WTC11 (cell line): ENCODE measurements at regions not wholly inside any gene's neighbourhood (a gene's known extent, or its start where the extent isn't known, plus 50 kb on each side); places are given as distances from the start of the nearest gene placed in this dataset.

Experiments used
- ATAC-seq: fragments of 200-7000 bp; cut with Tn5 transposase; 2 replicates; pipeline ENCODE4 v1.10.0; 2021; ENCODE audit warnings: mild to moderate bottlenecking, moderate library complexity
- CTCF ChIA-PET: fragments of 300-600 bp; sonication (Branson Sonifier 250); formaldehyde crosslinking; loops from one replicate; lab custom pipeline; 2021; ENCODE audit warnings: antibody characterized with exemption; lab: Charles Lee
- POLR2A ChIA-PET: fragments of 350-600 bp; sonication (Branson Sonifier 250); formaldehyde crosslinking; loops from one replicate; lab custom pipeline; 2021; ENCODE audit warnings: antibody characterized with exemption; lab: Charles Lee
- DNase-seq: peaks from one replicate; pipeline ENCODE4 v3.0.0; 2021; ENCODE audit warnings: low spot score
- H3K27ac Mint-ChIP-seq: 2 replicates; pipeline ENCODE4 v1.8.0; 2021; ENCODE audit warnings: mixed read lengths
- H3K27me3 Mint-ChIP-seq: 2 replicates; pipeline ENCODE4 v1.8.0; 2021; ENCODE audit warnings: low read depth, mild to moderate bottlenecking, moderate library complexity, mixed read lengths
- H3K36me3 Mint-ChIP-seq: 2 replicates; pipeline ENCODE4 v1.8.0; 2021; ENCODE audit warnings: mixed read lengths
- H3K4me1 Mint-ChIP-seq: 2 replicates; pipeline ENCODE4 v1.8.0; 2022; ENCODE audit warnings: mixed read lengths
- H3K4me3 Mint-ChIP-seq: 2 replicates; pipeline ENCODE4 v1.8.0; 2021; ENCODE audit warnings: mild to moderate bottlenecking, moderate library complexity, mixed read lengths
- H3K9me3 Mint-ChIP-seq: 2 replicates; pipeline ENCODE4 v1.8.0; 2021; ENCODE audit warnings: mixed read lengths
- ATF6 ChIP-seq: sonication (generic); formaldehyde crosslinking; IDR thresholded peaks from 2 replicates; pipeline ENCODE4 v1.8.1; 2023; ENCODE audit warnings: mild to moderate bottlenecking, missing genetic modification reagents
- CBFB ChIP-seq: sonication (generic); formaldehyde crosslinking; IDR thresholded peaks from 2 replicates; pipeline ENCODE4 v1.8.1; 2022; ENCODE audit warnings: mild to moderate bottlenecking, low read depth, missing genetic modification reagents
- CREM ChIP-seq: sonication (generic); formaldehyde crosslinking; IDR thresholded peaks from 2 replicates; pipeline ENCODE4 v1.8.1; 2022; ENCODE audit warnings: mild to moderate bottlenecking, missing genetic modification reagents, moderate library complexity
- E2F4 ChIP-seq: sonication (generic); formaldehyde crosslinking; IDR thresholded peaks from 2 replicates; pipeline ENCODE4 v1.8.1; 2022; ENCODE audit warnings: low read depth, mild to moderate bottlenecking, moderate library complexity, missing genetic modification reagents, borderline replicate concordance
- ELF4 ChIP-seq: sonication (generic); formaldehyde crosslinking; IDR thresholded peaks from 2 replicates; pipeline ENCODE4 v1.8.1; 2022; ENCODE audit warnings: low read depth, mild to moderate bottlenecking, moderate library complexity, missing genetic modification reagents
- ERG ChIP-seq: fragments of 250-450 bp; sonication (Bioruptor Pico); IDR thresholded peaks from 2 replicates; pipeline ENCODE4 v1.8.0; 2021; ENCODE audit warnings: mild to moderate bottlenecking
- ETV6 ChIP-seq: sonication (generic); formaldehyde crosslinking; IDR thresholded peaks from 2 replicates; pipeline ENCODE4 v1.8.1; 2022; ENCODE audit warnings: mild to moderate bottlenecking, missing genetic modification reagents
- GABPB1 ChIP-seq: sonication (generic); formaldehyde crosslinking; IDR thresholded peaks from 2 replicates; pipeline ENCODE4 v1.8.1; 2023; ENCODE audit warnings: mild to moderate bottlenecking, missing genetic modification reagents
- JAZF1 ChIP-seq: fragments of 250-450 bp; sonication (Bioruptor Pico); IDR thresholded peaks from 2 replicates; pipeline ENCODE4 v1.9.0; 2021; ENCODE audit warnings: moderate library complexity, mild to moderate bottlenecking, inconsistent platforms
- JUN ChIP-seq: sonication (generic); formaldehyde crosslinking; IDR thresholded peaks from 2 replicates; pipeline ENCODE4 v1.8.0; 2023; ENCODE audit warnings: mild to moderate bottlenecking, missing genetic modification reagents
- NR3C1 ChIP-seq: sonication (generic); formaldehyde crosslinking; conservative IDR thresholded peaks from 2 replicates; pipeline ENCODE4 v1.8.1; 2023; ENCODE audit warnings: low read depth, mild to moderate bottlenecking, missing genetic modification reagents
- PREB ChIP-seq: sonication (generic); formaldehyde crosslinking; IDR thresholded peaks from 2 replicates; pipeline ENCODE4 v1.8.1; 2022; ENCODE audit warnings: mild to moderate bottlenecking, missing genetic modification reagents, moderate library complexity, borderline replicate concordance
- TP53 ChIP-seq: sonication (generic); formaldehyde crosslinking; IDR thresholded peaks from 2 replicates; pipeline ENCODE4 v1.8.1; 2023; ENCODE audit warnings: mild to moderate bottlenecking, missing genetic modification reagents
- USF2 ChIP-seq: sonication (generic); formaldehyde crosslinking; IDR thresholded peaks from 2 replicates; pipeline ENCODE4 v1.8.1; 2023; ENCODE audit warnings: mild to moderate bottlenecking, missing genetic modification reagents, moderate library complexity
- ZBTB21 ChIP-seq: sonication (generic); formaldehyde crosslinking; IDR thresholded peaks from 2 replicates; pipeline ENCODE4 v1.8.1; 2023; ENCODE audit warnings: mild to moderate bottlenecking, missing genetic modification reagents, borderline replicate concordance
- ZBTB43 ChIP-seq: sonication (generic); formaldehyde crosslinking; IDR thresholded peaks from 2 replicates; pipeline ENCODE4 v1.8.1; 2023; ENCODE audit warnings: mild to moderate bottlenecking, missing genetic modification reagents
- ZNF121 ChIP-seq: sonication (generic); formaldehyde crosslinking; IDR thresholded peaks from 2 replicates; pipeline ENCODE4 v1.8.0; 2023; ENCODE audit warnings: missing genetic modification reagents
- ZNF281 ChIP-seq: sonication (generic); formaldehyde crosslinking; IDR thresholded peaks from 2 replicates; pipeline ENCODE4 v1.8.0; 2023; ENCODE audit warnings: mild to moderate bottlenecking, missing genetic modification reagents
- ZSCAN18 ChIP-seq: fragments of 250-450 bp; sonication (Bioruptor Pico); IDR thresholded peaks from 2 replicates; pipeline ENCODE4 v2.1.2; 2022; ENCODE audit warnings: mild to moderate bottlenecking, moderate library complexity

- TF ChIP-seq ZBTB43 (CRISPR knock-in tag) (no peak), JUN (CRISPR knock-in tag) (no peak)
Measured at GRCh38 chr5:28400076-28400475, 1361.7 kb upstream of the CDH9 start (continued).

GRCh38 chr5:28399211-28399610, 1360.8 kb upstream of the CDH9 start:
- no peaks in the 10 kb centered on the region; the same call in 1 of the 2 replicates for H3K27me3 Mint-ChIP-seq
- H3K4me3 Mint-ChIP-seq = no peak overlapping the region
- H3K4me1 Mint-ChIP-seq = peaks cover 11% of the 10 kb centered on the region
- DNase-seq (no peak), ATAC-seq (no peak)
- H3K9me3 Mint-ChIP-seq = peaks cover 6% of the 10 kb centered on the region
- TF ChIP-seq ATF6 (CRISPR knock-in tag) (no peak), JAZF1 (CRISPR knock-in tag) (no peak), E2F4 (CRISPR knock-in tag) (no peak), GABPB1 (CRISPR knock-in tag) (no peak)
- POLR2A ChIA-PET = no interaction called here
- no peaks in the 10 kb centered on the region; the same call in 1 of the 2 replicates for H3K36me3 Mint-ChIP-seq
- CTCF ChIA-PET = no interaction called here
- no peak overlapping the region for H3K27ac Mint-ChIP-seq

GRCh38 chr5:28398185-28398584, 1359.8 kb upstream of the CDH9 start:
- Mint-ChIP-seq H3K36me3 (no peaks in the 10 kb centered on the region; the same call in 1 of the 2 replicates), H3K27me3 (no peaks in the 10 kb centered on the region; the same call in 1 of the 2 replicates), H3K9me3 (peaks cover 6% of the 10 kb centered on the region), H3K4me3 (no peak overlapping the region), H3K27ac (no peak overlapping the region), H3K4me1 (peaks cover 11% of the 10 kb centered on the region)
- no peak for DNase-seq
- TF ChIP-seq ETV6 (CRISPR knock-in tag) (no peak), ZSCAN18 (no peak), CBFB (CRISPR knock-in tag) (no peak), USF2 (no peak), NR3C1 (CRISPR knock-in tag) (no peak), ELF4 (CRISPR knock-in tag) (no peak), ZNF121 (CRISPR knock-in tag) (no peak), TP53 (CRISPR knock-in tag) (no peak), ERG (CRISPR knock-in tag) (no peak), ZNF281 (CRISPR knock-in tag) (no peak), ZBTB21 (no peak), PREB (CRISPR knock-in tag) (no peak), CREM (CRISPR knock-in tag) (no peak)
- POLR2A ChIA-PET = no interaction called here
- CTCF ChIA-PET = no interaction called here
- no peak for ATAC-seq
